ENCODE measurements at regions not wholly inside any gene's neighbourhood (a gene's known extent, or its start where the extent isn't known, plus 50 kb on each side); places are given as distances from the start of the nearest gene placed in this dataset.

GRCh38 chr5:2981652-2982051 lies 230.2 kb upstream of the IRX2 start:
- H3K27ac Mint-ChIP-seq, result no peak overlapping the region
- H4K20me1 ChIP-seq (replicated peaks; ENCODE audit: insufficient read depth), result no peaks in the 10 kb centered on the region
- H3K4me3 Mint-ChIP-seq, result no peak overlapping the region
- H3K27ac ChIP-seq (ENCODE audit: low read depth), result no peak overlapping the region
- H3K36me3 Mint-ChIP-seq (ENCODE audit: low read depth), result no peaks in the 10 kb centered on the region; the same call in 2 of the 3 replicates
- no peaks in the 10 kb centered on the region for H3K36me3 ChIP-seq (ENCODE audit: insufficient read depth)
- H3K4me1 ChIP-seq (ENCODE audit: insufficient read depth), result no peaks in the 10 kb centered on the region
- no peak overlapping the region; the same call in 1 of the 2 replicates for H2AFZ ChIP-seq
- no peaks in the 10 kb centered on the region for H3K27me3 ChIP-seq (ENCODE audit: insufficient read depth)
- peaks cover 5% of the 10 kb centered on the region; the same call in 1 of the 2 replicates for H3K9me2 ChIP-seq (ENCODE audit: insufficient read depth)
- H3K27me3 Mint-ChIP-seq (ENCODE audit: insufficient read depth, low read depth, poor library complexity), result no peaks in the 10 kb centered on the region
- no peaks in the 10 kb centered on the region for H3K79me2 ChIP-seq (replicated peaks; ENCODE audit: insufficient read depth)
- no peak for TF ChIP-seq CREB1 (CRISPR knock-in tag; IDR thresholded peaks at IDR 0.05; ENCODE audit: low read depth)
- no peak for TF ChIP-seq POLR2AphosphoS5 (IDR thresholded peaks at IDR 0.05; ENCODE audit: low read depth)
- TF ChIP-seq ETS1 (IDR thresholded peaks at IDR 0.05), result no peak
- TF ChIP-seq ZNF462 (CRISPR knock-in tag; IDR thresholded peaks at IDR 0.05), result no peak
- TF ChIP-seq STAT1 (IDR thresholded peaks at IDR 0.05; ENCODE audit: unreplicated experiment), result no peak
- TF ChIP-seq CTCF (conservative IDR thresholded peaks at IDR 0.05; ENCODE audit: low read depth in 2 of 2), result no peak
- TF ChIP-seq NANOG (IDR thresholded peaks at IDR 0.05; ENCODE audit: borderline replicate concordance), result no peak
- no peak for TF ChIP-seq ZNF331 (CRISPR knock-in tag; IDR thresholded peaks at IDR 0.05; ENCODE audit: low read depth)
- TF ChIP-seq REST (IDR thresholded peaks at IDR 0.05; ENCODE audit: unreplicated experiment), result no peak
- TF ChIP-seq ZNF114 (CRISPR knock-in tag; IDR thresholded peaks at IDR 0.05), result no peak
- TF ChIP-seq EZH2phosphoT487 (IDR thresholded peaks at IDR 0.05; ENCODE audit: unreplicated experiment), result no peak
- TF ChIP-seq JUNB (IDR thresholded peaks at IDR 0.05; ENCODE audit: unreplicated experiment), result no peak
- no peak for TF ChIP-seq EZH2 (IDR thresholded peaks at IDR 0.05; ENCODE audit: low read depth, unreplicated experiment)
- no peak overlapping the region for H3K4me3 ChIP-seq
- no peak overlapping the region for H3K4me2 ChIP-seq
- DNase-seq (ENCODE audit: low spot score), result no peak
- no peak for ATAC-seq
- H3F3A ChIP-seq (replicated peaks; ENCODE audit: low read depth), result no peaks in the 10 kb centered on the region
- H3K4me1 Mint-ChIP-seq, result no peaks in the 10 kb centered on the region
- H3K9me3 Mint-ChIP-seq, result peaks cover 2% of the 10 kb centered on the region; the same call in 1 of the 3 replicates
